DOHH2 (cell line): ENCODE measurements at regions not wholly inside any gene's neighbourhood (a gene's known extent, or its start where the extent isn't known, plus 50 kb on each side); places are given as distances from the start of the nearest gene placed in this dataset.

Experiments used
- H3F3A ChIP-seq: fragments of 200-600 bp; sonication (generic), shearing (Covaris generic); 2 replicates; pipeline ENCODE4 v1.6.0; 2016; ENCODE audit warnings: antibody characterized with exemption, mild to moderate bottlenecking; ENCODE audit not compliant: control insufficient read depth, insufficient read depth
- H3K27ac ChIP-seq: fragments of 200-600 bp; sonication (generic); 2 replicates; pipeline ENCODE4 v1.5.1; 2014; ENCODE audit warnings: low read depth, mild to moderate bottlenecking, low read length, moderate library complexity
- H3K27me3 ChIP-seq: fragments of 200-600 bp; sonication (generic); 2 replicates; pipeline ENCODE4 v1.6.1; 2014; ENCODE audit warnings: mild to moderate bottlenecking, low read length, mixed read lengths; ENCODE audit not compliant: control insufficient read depth
- H3K36me3 ChIP-seq: fragments of 200-600 bp; sonication (generic); 2 replicates; pipeline ENCODE4 v1.6.1; 2014; ENCODE audit warnings: mild to moderate bottlenecking, low read length, moderate library complexity, mixed read lengths; ENCODE audit not compliant: control insufficient read depth
- H3K4me1 ChIP-seq: fragments of 200-600 bp; sonication (generic); 2 replicates; pipeline ENCODE4 v1.6.1; 2014; ENCODE audit warnings: mild to moderate bottlenecking, low read length, mixed read lengths; ENCODE audit not compliant: control insufficient read depth
- H3K4me2 ChIP-seq: fragments of 200-600 bp; sonication (generic); 2 replicates; pipeline ENCODE4 v1.6.0; 2014; ENCODE audit warnings: mild to moderate bottlenecking, low read length, moderate library complexity
- H3K4me3 ChIP-seq: fragments of 200-600 bp; sonication (generic); 2 replicates; pipeline ENCODE4 v1.5.1; 2014; ENCODE audit warnings: mild to moderate bottlenecking, low read length, mixed read lengths
- H3K79me2 ChIP-seq: fragments of 200-600 bp; sonication (generic); 2 replicates; pipeline ENCODE4 v1.6.1; 2014; ENCODE audit warnings: mild to moderate bottlenecking, low read length, mixed read lengths; ENCODE audit not compliant: control insufficient read depth
- H3K9me2 ChIP-seq: fragments of 200-600 bp; sonication (generic); replicated peaks from 2 replicates; pipeline ENCODE4 v1.6.1; 2014; ENCODE audit warnings: mild to moderate bottlenecking, low read length, mixed read lengths; ENCODE audit not compliant: control insufficient read depth
- H3K9me3 ChIP-seq: fragments of 200-600 bp; sonication (generic); 2 replicates; pipeline ENCODE4 v1.6.1; 2014; ENCODE audit warnings: antibody characterized with exemption, low read length, mixed read lengths; ENCODE audit not compliant: control insufficient read depth, insufficient read depth
- H4K20me1 ChIP-seq: fragments of 200-600 bp; sonication (generic); 2 replicates; pipeline ENCODE4 v1.6.0; 2014; ENCODE audit warnings: low read depth, mild to moderate bottlenecking, antibody characterized with exemption, low read length, moderate library complexity; ENCODE audit not compliant: control insufficient read depth, insufficient read depth
- CTCF ChIP-seq: fragments of 200-600 bp; sonication (generic); IDR thresholded peaks from one replicate; pipeline ENCODE4 v1.5.1; 2014; ENCODE audit warnings: antibody characterized with exemption, mild to moderate bottlenecking, low read depth, low read length; ENCODE audit not compliant: poor library complexity, severe bottlenecking
- EZH2phosphoT487 ChIP-seq: fragments of 200-600 bp; sonication (generic); IDR thresholded peaks from 2 replicates; pipeline ENCODE4 v1.6.1; 2017; ENCODE audit warnings: borderline replicate concordance, mild to moderate bottlenecking, antibody characterized with exemption, low read length, moderate library complexity, mixed read lengths

GRCh38 chr20:19096843-19097242 is 115.6 kb upstream of the SLC24A3 start:
- Histone ChIP-seq H3K9me2 (no peaks in the 10 kb centered on the region), H3K27ac (no peak overlapping the region), H3F3A (no peaks in the 10 kb centered on the region), H3K4me1 (no peaks in the 10 kb centered on the region), H4K20me1 (no peaks in the 10 kb centered on the region), H3K4me3 (no peak overlapping the region), H3K27me3 (no peaks in the 10 kb centered on the region), H3K79me2 (no peaks in the 10 kb centered on the region), H3K36me3 (no peaks in the 10 kb centered on the region), H3K9me3 (no peaks in the 10 kb centered on the region), H3K4me2 (no peak overlapping the region)
- TF ChIP-seq EZH2phosphoT487 (no peak), CTCF (no peak)

GRCh38 chr20:19098117-19098516 is 114.3 kb upstream of the SLC24A3 start:
- Histone ChIP-seq H3K79me2 (no peaks in the 10 kb centered on the region), H4K20me1 (no peaks in the 10 kb centered on the region), H3K27ac (no peak overlapping the region), H3K4me3 (no peak overlapping the region), H3K36me3 (no peaks in the 10 kb centered on the region), H3K4me1 (no peaks in the 10 kb centered on the region), H3K9me2 (no peaks in the 10 kb centered on the region), H3F3A (no peaks in the 10 kb centered on the region), H3K27me3 (no peaks in the 10 kb centered on the region), H3K9me3 (no peaks in the 10 kb centered on the region), H3K4me2 (no peak overlapping the region)
- no peak for TF ChIP-seq EZH2phosphoT487
- no peak for TF ChIP-seq CTCF

GRCh38 chr20:19098806-19099578 is 113.5 kb upstream of the SLC24A3 start:
- Histone ChIP-seq H3K79me2 (no peaks in the 10 kb centered on the region), H3K4me3 (no peak overlapping the region), H3K4me1 (no peaks in the 10 kb centered on the region), H3K27ac (no peak overlapping the region), H3K36me3 (no peaks in the 10 kb centered on the region), H3K27me3 (no peaks in the 10 kb centered on the region), H3K9me3 (no peaks in the 10 kb centered on the region), H4K20me1 (no peaks in the 10 kb centered on the region), H3K9me2 (no peaks in the 10 kb centered on the region), H3F3A (no peaks in the 10 kb centered on the region), H3K4me2 (no peak overlapping the region)
- TF ChIP-seq CTCF (no peak), EZH2phosphoT487 (no peak)
